ACC112 (cell line): ENCODE measurements at regions not wholly inside any gene's neighbourhood (a gene's known extent, or its start where the extent isn't known, plus 50 kb on each side); places are given as distances from the start of the nearest gene placed in this dataset.

Experiments used
- H2AFZ ChIP-seq: fragments of 200-600 bp; sonication (generic); one replicate; pipeline ENCODE4 v1.6.0; 2017; ENCODE audit warnings: antibody characterized with exemption, low read length; ENCODE audit not compliant: unreplicated experiment
- H3K27ac ChIP-seq: fragments of 200-600 bp; sonication (generic); 2 replicates; pipeline ENCODE4 v1.5.1; 2014; ENCODE audit warnings: low read depth, mild to moderate bottlenecking, antibody characterized with exemption, low read length, moderate library complexity
- H3K27me3 ChIP-seq: fragments of 200-600 bp; sonication (generic); 2 replicates; pipeline ENCODE4 v1.6.1; 2014; ENCODE audit warnings: mild to moderate bottlenecking, antibody characterized with exemption, low read length, moderate library complexity, mixed read lengths; ENCODE audit not compliant: insufficient read depth
- H3K36me3 ChIP-seq: fragments of 200-600 bp; sonication (generic); 2 replicates; pipeline ENCODE4 v1.6.1; 2016; ENCODE audit warnings: mild to moderate bottlenecking, antibody characterized with exemption, low read length, moderate library complexity, mixed read lengths; ENCODE audit not compliant: insufficient read depth
- H3K4me1 ChIP-seq: fragments of 200-600 bp; sonication (generic); one replicate; pipeline ENCODE4 v1.6.1; 2016; ENCODE audit warnings: low read length, mixed read lengths; ENCODE audit not compliant: insufficient read depth, unreplicated experiment, control insufficient read depth
- H3K4me3 ChIP-seq: fragments of 200-600 bp; sonication (generic); 2 replicates; pipeline ENCODE4 v1.5.1; 2014; ENCODE audit warnings: mild to moderate bottlenecking, low read depth, low read length
- H3K79me2 ChIP-seq: fragments of 200-600 bp; sonication (generic); one replicate; pipeline ENCODE4 v1.6.0; 2016; ENCODE audit warnings: low read length; ENCODE audit not compliant: control insufficient read depth, unreplicated experiment, insufficient read depth

DNA sequence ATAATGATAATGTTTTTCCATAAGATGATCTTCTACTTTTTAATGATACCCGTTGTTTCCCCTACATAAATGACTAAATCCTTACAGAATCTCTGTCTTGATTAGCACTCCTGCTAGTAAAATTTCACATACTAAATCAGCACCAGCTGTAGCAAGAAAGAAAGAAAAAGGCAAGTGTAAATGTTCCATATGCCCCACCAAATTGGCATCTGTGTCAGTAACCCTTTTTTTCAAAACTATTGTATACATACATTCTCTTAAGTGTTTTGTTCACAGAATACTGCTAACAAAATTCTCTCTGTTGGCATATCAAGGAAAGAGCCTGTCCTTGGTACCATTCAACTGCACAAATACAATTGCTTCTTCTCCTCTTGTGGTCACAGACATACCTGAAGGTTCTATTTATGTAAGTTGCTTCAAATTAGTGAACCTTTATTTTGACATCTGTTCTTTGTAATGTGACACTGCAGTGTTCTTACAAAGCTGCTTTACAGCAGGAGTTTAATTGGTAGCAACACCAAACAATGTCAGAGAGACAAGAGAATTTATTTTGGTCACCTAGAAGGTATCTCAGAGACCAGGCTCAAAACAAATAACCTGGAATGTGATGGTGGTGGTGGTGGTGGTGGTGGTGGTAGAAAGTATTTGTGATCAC, 641.9 kb downstream of the ZEB2 start:
- H3K4me3 ChIP-seq, result no peak overlapping the region
- no peak overlapping the region for H2AFZ ChIP-seq
- no peaks in the 10 kb centered on the region for H3K27me3 ChIP-seq
- no peak overlapping the region for H3K27ac ChIP-seq
- no peaks in the 10 kb centered on the region for H3K4me1 ChIP-seq
- H3K79me2 ChIP-seq, result no peaks in the 10 kb centered on the region
- H3K36me3 ChIP-seq, result no peaks in the 10 kb centered on the region

DNA sequence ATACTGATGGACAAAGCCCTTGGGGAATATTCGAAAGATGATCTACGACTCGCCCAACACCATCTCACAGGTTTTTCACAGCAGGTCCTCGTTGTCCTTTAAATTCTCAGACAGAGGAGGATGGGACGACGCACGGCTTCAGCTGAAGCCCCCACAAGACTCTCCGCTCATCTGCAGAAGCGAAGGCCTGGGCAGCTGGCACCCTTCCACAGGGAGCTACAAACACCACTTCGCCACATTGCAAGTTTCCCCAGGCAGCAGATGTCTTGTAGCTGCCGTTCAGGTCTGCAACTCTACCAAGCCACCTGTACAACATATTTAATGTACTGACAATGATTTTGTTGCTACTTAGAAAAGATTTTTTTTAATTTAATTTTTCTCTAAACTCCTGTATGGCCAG, 642.9 kb downstream of the ZEB2 start:
- H3K79me2 ChIP-seq, result no peaks in the 10 kb centered on the region
- no peak overlapping the region for H3K4me3 ChIP-seq

DNA sequence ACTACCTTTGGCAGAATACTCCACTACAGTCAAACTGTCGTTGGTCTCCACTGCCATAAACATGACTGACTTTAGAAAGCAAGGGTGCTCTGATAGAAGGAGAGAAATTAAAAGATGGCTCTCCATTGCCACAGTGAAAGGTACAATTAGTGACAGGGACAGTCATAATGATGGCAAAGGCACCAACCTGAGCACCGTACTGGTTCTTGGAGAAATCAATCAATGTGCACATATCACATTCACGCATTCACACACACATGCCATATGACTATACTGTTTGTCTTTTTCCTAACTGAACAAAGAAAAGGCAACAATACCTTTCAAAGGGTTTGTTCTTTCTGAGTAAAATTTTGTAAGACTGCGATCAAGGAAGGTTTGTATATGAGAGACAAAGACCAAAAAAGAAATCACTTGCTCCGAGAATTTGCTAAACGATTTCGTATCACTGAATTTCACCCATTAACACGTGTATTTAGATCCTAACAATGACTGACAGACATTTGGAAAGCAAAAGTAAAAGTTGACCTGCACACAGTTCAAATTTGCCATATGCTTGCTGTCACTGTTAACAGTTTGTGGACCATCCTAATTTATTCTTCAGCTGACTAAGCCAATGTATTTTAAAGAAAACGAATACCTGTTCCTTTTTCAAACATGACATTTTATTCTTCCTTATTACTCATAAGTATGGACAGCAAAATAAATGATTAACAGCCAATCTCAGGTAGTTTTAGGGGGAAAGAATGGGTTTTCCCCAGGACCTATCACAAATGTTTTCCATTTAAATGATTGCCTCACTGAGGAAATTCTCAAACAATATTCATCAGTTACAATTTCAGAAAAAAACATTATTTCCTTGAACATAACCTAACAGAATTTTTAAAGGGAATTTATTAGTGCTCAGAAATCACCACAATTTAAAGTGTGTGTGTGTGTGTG, 644.4 kb downstream of the ZEB2 start:
- H3K27ac ChIP-seq, result no peak overlapping the region
- H3K79me2 ChIP-seq, result no peaks in the 10 kb centered on the region
- H2AFZ ChIP-seq, result no peak overlapping the region
- no peaks in the 10 kb centered on the region for H3K36me3 ChIP-seq
- no peak overlapping the region for H3K4me3 ChIP-seq
- H3K4me1 ChIP-seq, result no peaks in the 10 kb centered on the region
- H3K27me3 ChIP-seq, result no peaks in the 10 kb centered on the region

More for the DNA sequence above, 642.9 kb downstream of the ZEB2 start:
- H3K36me3 ChIP-seq, result no peaks in the 10 kb centered on the region
- no peak overlapping the region for H3K27ac ChIP-seq
- H3K27me3 ChIP-seq, result no peaks in the 10 kb centered on the region
- H3K4me1 ChIP-seq, result no peaks in the 10 kb centered on the region
- H2AFZ ChIP-seq, result no peak overlapping the region

DNA sequence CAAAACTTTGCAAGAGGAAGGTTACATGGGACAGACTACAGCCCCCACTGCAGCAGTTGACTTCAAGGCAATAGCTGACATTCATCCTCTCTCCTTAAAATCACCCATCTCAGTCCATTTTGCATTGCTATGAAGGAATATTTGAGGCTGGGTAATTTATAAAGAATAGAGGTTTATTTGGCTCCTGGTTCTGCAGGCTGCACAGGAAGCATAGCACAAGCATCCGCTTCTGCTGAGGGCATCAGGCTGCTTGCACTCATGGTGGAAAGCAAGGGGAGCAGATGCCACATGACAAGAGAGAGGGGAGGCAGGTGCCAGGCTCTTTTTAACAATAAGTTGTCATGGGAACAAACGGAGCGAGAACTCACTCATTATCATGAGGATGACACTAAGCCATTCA, 646.0 kb downstream of the ZEB2 start:
- Histone ChIP-seq H3K27me3 (no peaks in the 10 kb centered on the region), H2AFZ (no peak overlapping the region), H3K27ac (no peak overlapping the region), H3K36me3 (no peaks in the 10 kb centered on the region), H3K4me1 (no peaks in the 10 kb centered on the region), H3K4me3 (no peak overlapping the region), H3K79me2 (no peaks in the 10 kb centered on the region)

DNA sequence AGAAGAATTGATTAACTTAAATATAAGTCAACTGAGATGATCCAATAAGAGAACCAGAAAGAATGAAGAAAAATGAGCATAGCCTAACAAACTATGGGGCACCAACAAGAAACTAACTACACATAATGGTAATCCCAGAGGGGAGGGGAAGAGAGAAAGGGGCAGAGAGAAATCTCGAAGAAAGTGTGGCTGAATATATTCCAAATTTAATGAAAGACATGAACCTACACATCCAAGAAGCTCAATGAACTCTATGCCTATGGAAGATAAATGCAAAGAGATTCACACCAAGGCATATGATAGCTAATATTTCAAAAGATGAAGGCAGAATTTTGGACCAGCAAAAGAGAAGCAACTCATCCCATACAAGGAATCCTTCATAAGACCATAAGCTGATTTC, 649.2 kb downstream of the ZEB2 start:
- Histone ChIP-seq H3K79me2 (no peaks in the 10 kb centered on the region), H2AFZ (no peak overlapping the region), H3K4me1 (no peaks in the 10 kb centered on the region), H3K36me3 (no peaks in the 10 kb centered on the region), H3K27me3 (no peaks in the 10 kb centered on the region), H3K27ac (no peak overlapping the region), H3K4me3 (no peak overlapping the region)

DNA sequence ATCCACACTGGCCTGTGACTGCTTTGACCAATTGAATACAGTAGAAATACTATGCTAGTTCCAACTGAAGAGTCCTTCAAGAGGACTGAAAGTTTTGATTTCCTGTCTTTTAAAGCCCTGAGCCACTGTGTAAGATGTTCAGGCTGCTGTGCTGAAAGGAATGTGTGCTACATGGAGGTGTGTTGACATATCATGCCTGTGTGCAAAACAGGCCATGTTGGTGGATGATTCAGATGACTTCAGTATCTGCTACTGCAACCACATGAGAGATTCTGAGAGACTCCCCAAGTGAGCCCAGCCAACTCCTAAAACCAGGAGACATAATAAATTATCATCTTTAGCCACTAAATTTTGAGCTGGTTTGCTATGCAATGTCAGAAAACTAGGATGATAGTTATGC, 662.9 kb downstream of the ZEB2 start:
- Histone ChIP-seq H3K27ac (no peak overlapping the region), H2AFZ (no peak overlapping the region), H3K4me3 (no peak overlapping the region), H3K27me3 (no peaks in the 10 kb centered on the region), H3K36me3 (no peaks in the 10 kb centered on the region), H3K79me2 (no peaks in the 10 kb centered on the region), H3K4me1 (no peaks in the 10 kb centered on the region)

DNA sequence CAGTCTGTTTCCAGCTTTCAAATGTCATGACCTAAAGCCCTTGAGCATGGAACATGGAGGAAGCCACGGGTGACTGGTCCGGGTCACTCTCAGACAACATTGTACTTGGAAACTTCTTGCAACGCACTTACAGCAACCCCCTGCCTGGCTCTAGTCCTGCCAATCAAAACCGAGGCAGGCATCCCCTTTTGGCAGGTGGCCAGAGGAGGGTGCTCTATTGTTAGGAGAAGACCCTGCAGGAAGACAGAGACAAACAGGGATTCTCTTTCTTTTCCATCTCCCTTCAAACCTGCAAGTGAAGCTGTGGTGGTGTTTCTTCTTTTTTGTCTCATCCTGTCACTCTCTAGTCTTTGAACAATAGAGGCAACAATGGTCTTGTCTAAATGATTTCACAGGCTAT, 667.2 kb downstream of the ZEB2 start:
- Histone ChIP-seq H3K36me3 (no peaks in the 10 kb centered on the region), H3K4me1 (no peaks in the 10 kb centered on the region), H3K79me2 (no peaks in the 10 kb centered on the region), H3K4me3 (no peak overlapping the region), H2AFZ (no peak overlapping the region), H3K27me3 (no peaks in the 10 kb centered on the region), H3K27ac (no peak overlapping the region)

DNA sequence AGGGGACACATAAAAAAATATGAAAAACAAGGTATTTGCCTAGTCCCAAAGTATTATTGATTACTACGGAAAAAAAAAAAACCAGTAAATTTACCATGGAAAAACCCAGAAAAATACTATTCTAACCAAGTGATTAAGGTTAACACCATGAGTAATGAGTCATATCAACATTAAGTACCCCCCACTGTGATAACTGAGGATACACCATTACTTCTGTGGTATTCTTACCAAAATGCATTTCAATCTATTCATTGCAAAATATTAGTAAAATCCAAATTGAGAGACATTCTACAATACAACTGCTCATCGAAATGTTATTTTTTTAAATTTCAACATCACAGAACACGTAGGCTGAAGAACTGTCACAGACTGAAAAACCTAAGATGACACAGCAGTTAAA, 669.8 kb downstream of the ZEB2 start:
- Histone ChIP-seq H2AFZ (no peak overlapping the region), H3K4me3 (no peak overlapping the region), H3K4me1 (no peaks in the 10 kb centered on the region), H3K27me3 (no peaks in the 10 kb centered on the region), H3K79me2 (no peaks in the 10 kb centered on the region), H3K27ac (no peak overlapping the region), H3K36me3 (no peaks in the 10 kb centered on the region)

DNA sequence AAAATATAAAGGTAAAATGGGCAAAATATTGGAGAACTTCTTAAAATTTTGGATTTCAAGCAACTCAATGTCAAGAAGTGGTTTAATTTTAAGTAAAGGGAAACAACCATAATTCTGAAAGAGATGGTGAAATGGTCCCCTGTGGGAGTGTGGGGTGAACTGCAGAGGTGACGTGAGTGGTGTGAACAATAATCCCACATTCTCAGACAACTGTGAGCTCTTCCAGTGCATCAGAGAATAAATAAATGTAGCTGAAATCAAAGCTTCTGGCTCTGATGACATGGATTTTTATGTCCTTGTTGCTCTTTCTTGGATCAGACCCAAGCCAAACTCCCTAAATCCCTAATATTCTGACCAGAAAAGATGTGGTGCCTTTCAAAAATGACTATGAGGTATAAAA, 672.7 kb downstream of the ZEB2 start:
- H3K27me3 ChIP-seq, result no peaks in the 10 kb centered on the region
- H3K4me1 ChIP-seq, result no peaks in the 10 kb centered on the region
- no peaks in the 10 kb centered on the region for H3K79me2 ChIP-seq
- no peak overlapping the region for H3K4me3 ChIP-seq
- no peak overlapping the region for H3K27ac ChIP-seq
- no peaks in the 10 kb centered on the region for H3K36me3 ChIP-seq
- no peak overlapping the region for H2AFZ ChIP-seq

DNA sequence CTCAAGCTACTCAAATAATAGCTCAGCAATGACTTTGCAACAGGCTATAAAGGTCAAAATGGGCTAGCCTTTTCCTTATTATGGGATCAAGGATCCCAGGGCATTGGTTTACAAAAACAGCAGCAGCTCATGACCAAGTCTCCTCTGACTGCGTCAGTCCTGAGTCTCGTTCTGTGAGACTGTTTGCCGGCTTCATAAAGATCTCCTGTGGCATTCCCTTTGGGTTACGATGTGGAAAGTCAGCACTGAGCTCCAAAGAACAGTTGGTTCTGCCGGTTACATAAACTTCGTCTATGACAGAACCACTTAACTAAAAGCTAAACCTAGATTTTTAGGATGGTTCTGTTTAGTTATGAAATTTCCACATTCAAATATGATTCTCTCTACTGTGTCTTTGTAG, 674.9 kb downstream of the ZEB2 start:
- no peak overlapping the region for H3K4me3 ChIP-seq
- no peaks in the 10 kb centered on the region for H3K4me1 ChIP-seq
- no peaks in the 10 kb centered on the region for H3K27me3 ChIP-seq
- H3K79me2 ChIP-seq, result no peaks in the 10 kb centered on the region
- H3K27ac ChIP-seq, result no peak overlapping the region
- H2AFZ ChIP-seq, result no peak overlapping the region
- no peaks in the 10 kb centered on the region for H3K36me3 ChIP-seq

DNA sequence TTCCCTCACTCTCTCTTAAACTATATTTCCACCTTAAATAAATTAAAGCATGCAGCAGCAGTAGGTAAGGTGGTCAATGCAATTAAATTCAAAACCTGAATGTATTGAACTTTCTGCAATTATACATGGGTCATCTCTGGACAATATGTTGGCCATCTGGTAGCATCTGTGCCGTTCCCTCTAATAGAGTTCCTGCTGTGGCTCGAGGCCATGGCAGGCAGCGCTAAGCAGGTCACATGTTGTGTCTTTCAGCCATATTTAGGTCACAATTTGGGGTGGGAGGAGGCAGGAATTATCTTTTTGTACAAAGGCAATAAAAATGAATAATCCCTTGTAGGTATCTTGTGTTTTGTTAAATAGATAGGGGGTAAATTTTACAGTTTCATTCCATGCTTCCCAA, 676.2 kb downstream of the ZEB2 start:
- Histone ChIP-seq H3K4me1 (no peaks in the 10 kb centered on the region), H2AFZ (no peak overlapping the region), H3K36me3 (no peaks in the 10 kb centered on the region), H3K27ac (no peak overlapping the region), H3K27me3 (no peaks in the 10 kb centered on the region), H3K4me3 (no peak overlapping the region), H3K79me2 (no peaks in the 10 kb centered on the region)
